ENCODE measurements at regions not wholly inside any gene's neighbourhood (a gene's known extent, or its start where the extent isn't known, plus 50 kb on each side); places are given as distances from the start of the nearest gene placed in this dataset.

DNA sequence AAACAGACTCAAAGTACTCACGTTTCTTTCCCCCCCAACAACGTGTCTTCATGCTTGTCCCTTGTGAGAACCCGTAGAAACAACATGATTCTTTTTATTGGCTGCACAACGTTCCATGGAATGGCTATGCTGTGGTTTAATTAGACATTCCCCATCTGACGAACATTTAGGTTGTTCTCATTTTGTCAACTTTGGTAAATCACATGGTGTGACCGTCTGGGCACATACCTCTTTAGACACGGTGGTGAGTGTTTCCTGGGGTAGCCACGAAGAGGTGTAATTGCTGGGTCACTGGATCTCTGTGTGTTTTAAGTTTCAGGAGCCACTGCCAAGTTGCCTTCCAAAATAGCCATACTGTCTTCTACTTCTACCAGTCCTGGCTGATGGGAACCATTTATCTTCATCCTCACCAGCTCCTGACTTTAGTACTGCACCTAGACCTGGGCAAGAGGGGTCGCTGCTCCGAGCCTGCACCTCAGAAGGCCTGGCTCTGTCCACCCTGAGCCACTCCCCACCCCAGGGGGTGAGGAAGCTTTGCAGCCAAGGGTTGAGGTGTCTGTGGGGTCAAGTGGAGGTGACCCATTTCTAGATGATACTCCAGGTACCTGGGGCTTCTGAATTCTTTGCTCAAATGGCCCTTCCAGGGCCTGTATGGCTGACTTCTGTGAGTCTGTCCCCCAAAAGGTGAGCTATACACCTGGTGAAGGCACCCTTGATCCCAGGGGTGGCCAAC lies 84.7 kb downstream of the IRX5 start:
- Histone ChIP-seq H3K9me1 (ENCODE audit: insufficient read depth, low read length) (no peaks in the 10 kb centered on the region), H4K5ac (ENCODE audit: low read depth, low read length) (no peak overlapping the region), H2BK15ac (ENCODE audit: low read depth, low read length) (no peak overlapping the region), H3K4ac (ENCODE audit: low read depth, low read length) (no peak overlapping the region), H2AK5ac (ENCODE audit: low read depth, low read length) (no peak overlapping the region), H2BK20ac (ENCODE audit: low read depth, low read length) (no peak overlapping the region), H2BK120ac (ENCODE audit: low read depth, low read length) (no peak overlapping the region), H3K9ac (ENCODE audit: low read depth, low read length) (no peak overlapping the region), H3K4me3 (ENCODE audit: insufficient read depth, low read depth, low read length) (no peak overlapping the region), H3K36me3 (ENCODE audit: control insufficient read depth, insufficient read depth, low read length) (no peaks in the 10 kb centered on the region), H3K56ac (ENCODE audit: extremely low read depth, insufficient read depth, low read length) (no peak overlapping the region), H3K4me1 (ENCODE audit: control insufficient read depth, insufficient read depth, low read length) (no peaks in the 10 kb centered on the region), H2AK9ac (replicated peaks; ENCODE audit: low read depth, low read length, poor library complexity) (no peak overlapping the region), H3K18ac (ENCODE audit: low read depth, low read length) (no peak overlapping the region), H2BK5ac (ENCODE audit: low read depth, low read length, poor library complexity, severe bottlenecking) (no peak overlapping the region), H3K27ac (ENCODE audit: insufficient read depth, low read length) (no peak overlapping the region), H3K23ac (ENCODE audit: low read depth, low read length) (no peak overlapping the region), H3K14ac (replicated peaks; ENCODE audit: low read depth, low read length) (no peak overlapping the region), H2AFZ (replicated peaks; ENCODE audit: low read length, poor library complexity) (no peak overlapping the region), H4K91ac (ENCODE audit: insufficient read depth, low read depth, low read length) (no peak overlapping the region), H4K8ac (ENCODE audit: low read depth in 2 of 2, low read length in 2 of 2) (no peak overlapping the region), H3K27me3 (ENCODE audit: control insufficient read depth, insufficient read depth, low read length) (no peaks in the 10 kb centered on the region), H3K9me3 (ENCODE audit: control insufficient read depth, insufficient read depth, low read length) (peaks cover 2% of the 10 kb centered on the region; the same call in 1 of the 2 replicates), H3K4me2 (ENCODE audit: low read depth, low read length) (no peak overlapping the region), H4K20me1 (ENCODE audit: insufficient read depth, low read length) (no peaks in the 10 kb centered on the region), H3K79me1 (ENCODE audit: low read depth in 1 of 2, low read length in 2 of 2) (no peaks in the 10 kb centered on the region)
- WGBS, 2 experiments (ENCODE audit: extremely low coverage in 2 of 2, insufficient read length in 1 of 2), result no CpG with 5 or more reads among the region's 10 CpGs
- DNase-seq, result no peak
- intact Hi-C loops (cut with micrococcal nuclease) (no loop called here), in situ Hi-C loops (cut with MboI; ENCODE audit: low sequenced_read_pairs) (no loop called here), dilution Hi-C loops (cut with HindIII; ENCODE audit: low sequenced_read_pairs, unreplicated experiment) (no loop called here)
- POLR2A ChIA-PET (ENCODE audit: unreplicated experiment), result interaction anchor here (0.6 kb wide), 1 partner anchor 8 kb away, joined by 3 read pairs; no protein-coding TSS in a partner anchor
- ATAC-seq (ENCODE audit: low read depth), result no peak
- TF ChIP-seq, protein P1, sequence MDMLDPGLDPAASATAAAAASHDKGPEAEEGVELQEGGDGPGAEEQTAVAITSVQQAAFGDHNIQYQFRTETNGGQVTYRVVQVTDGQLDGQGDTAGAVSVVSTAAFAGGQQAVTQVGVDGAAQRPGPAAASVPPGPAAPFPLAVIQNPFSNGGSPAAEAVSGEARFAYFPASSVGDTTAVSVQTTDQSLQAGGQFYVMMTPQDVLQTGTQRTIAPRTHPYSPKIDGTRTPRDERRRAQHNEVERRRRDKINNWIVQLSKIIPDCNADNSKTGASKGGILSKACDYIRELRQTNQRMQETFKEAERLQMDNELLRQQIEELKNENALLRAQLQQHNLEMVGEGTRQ (IDR thresholded peaks at IDR 0.05; ENCODE audit: low read depth, low read length), result no peak
- TF ChIP-seq MAZ (IDR thresholded peaks at IDR 0.05; ENCODE audit: borderline replicate concordance, low read depth, low read length) (no peak), ELK1 (IDR thresholded peaks at IDR 0.05; ENCODE audit: borderline replicate concordance, low read depth, low read length) (no peak), NFE2L2 (IDR thresholded peaks at IDR 0.05; ENCODE audit: low read depth, low read length) (no peak), RCOR1 (IDR thresholded peaks at IDR 0.05; ENCODE audit: insufficient replicate concordance, low read length) (no peak), CTCF (conservative IDR thresholded peaks at IDR 0.05; ENCODE audit: low read depth, low read length) (no peak), MAFK (IDR thresholded peaks at IDR 0.05; ENCODE audit: low read depth, low read length) (no peak), FOS (IDR thresholded peaks at IDR 0.05; ENCODE audit: low read depth, low read length) (no peak), RAD21 (IDR thresholded peaks at IDR 0.05; ENCODE audit: low read length) (no peak)
- CTCF ChIA-PET, result no interaction called here
- no TSS peak for BruUV-seq (replicated peaks)

Data from IMR-90 (cell line).